HG03095 (cell line): ENCODE measurements at regions not wholly inside any gene's neighbourhood (a gene's known extent, or its start where the extent isn't known, plus 50 kb on each side); places are given as distances from the start of the nearest gene placed in this dataset.
A peak's percentile ranks its signal among the peaks of the same experiment; 100 is the strongest.

Experiments
- ATAC-seq: cut with Tn5 transposase; IDR thresholded peaks from one replicate; pipeline ENCODE4 v1.9.1; 2021; ENCODE audit warnings: moderate library complexity; ENCODE audit not compliant: unreplicated experiment

GRCh38 chr4:77305766-77306165 lies 148.8 kb downstream of the CCNG2 start:
- no peak for ATAC-seq

GRCh38 chr4:77306496-77306895 lies 149.5 kb downstream of the CCNG2 start:
- no peak for ATAC-seq

DNA sequence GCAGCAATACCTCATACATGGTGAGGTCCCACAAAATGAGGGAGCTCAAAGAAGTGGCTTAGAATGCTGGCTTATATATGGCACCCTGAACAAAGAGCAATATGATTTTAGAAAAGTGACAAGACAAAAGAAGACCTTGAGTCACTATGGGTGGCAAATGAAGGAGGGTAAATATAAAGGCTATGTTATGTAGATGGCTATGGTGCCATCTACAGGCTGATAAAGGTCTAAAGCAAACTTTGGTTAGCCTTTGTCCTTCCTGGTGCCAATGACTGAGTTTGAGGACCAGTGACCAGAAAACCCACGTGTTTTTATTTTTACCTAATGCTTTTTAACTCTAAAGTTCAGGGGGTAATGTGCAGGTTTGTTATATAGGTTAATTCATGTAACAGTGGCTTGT lies 151.8 kb downstream of the CCNG2 start:
- ATAC-seq = no peak

GRCh38 chr4:77309496-77309895 lies 152.5 kb downstream of the CCNG2 start:
- no peak for ATAC-seq

GRCh38 chr4:77310931-77311330 lies 153.9 kb downstream of the CCNG2 start:
- ATAC-seq = no peak

GRCh38 chr4:77314697-77315096 lies 157.7 kb downstream of the CCNG2 start:
- ATAC-seq = no peak

DNA sequence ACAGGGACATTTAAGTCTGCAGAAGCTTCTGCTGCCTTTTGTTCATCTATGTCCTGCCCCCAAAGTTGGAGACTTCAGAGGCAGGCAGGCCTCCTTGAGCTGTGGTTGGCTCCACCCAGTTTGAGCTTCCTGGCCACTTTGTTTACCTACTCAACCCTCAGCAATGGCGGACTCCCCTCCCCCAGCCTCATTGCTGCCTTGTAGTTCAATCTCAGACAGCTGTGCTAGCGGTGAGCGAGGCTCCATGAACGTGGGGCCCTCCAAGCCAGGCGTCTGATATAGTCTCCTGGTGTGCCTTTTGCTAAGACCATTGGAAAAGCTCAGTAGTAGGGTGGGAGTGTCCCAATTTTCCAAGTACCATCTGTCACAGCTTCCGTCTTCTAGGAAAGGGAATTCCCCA lies 170.1 kb downstream of the CCNG2 start:
- no peak for ATAC-seq

GRCh38 chr4:77332696-77333270 lies 175.8 kb downstream of the CCNG2 start:
- ATAC-seq = no peak

DNA sequence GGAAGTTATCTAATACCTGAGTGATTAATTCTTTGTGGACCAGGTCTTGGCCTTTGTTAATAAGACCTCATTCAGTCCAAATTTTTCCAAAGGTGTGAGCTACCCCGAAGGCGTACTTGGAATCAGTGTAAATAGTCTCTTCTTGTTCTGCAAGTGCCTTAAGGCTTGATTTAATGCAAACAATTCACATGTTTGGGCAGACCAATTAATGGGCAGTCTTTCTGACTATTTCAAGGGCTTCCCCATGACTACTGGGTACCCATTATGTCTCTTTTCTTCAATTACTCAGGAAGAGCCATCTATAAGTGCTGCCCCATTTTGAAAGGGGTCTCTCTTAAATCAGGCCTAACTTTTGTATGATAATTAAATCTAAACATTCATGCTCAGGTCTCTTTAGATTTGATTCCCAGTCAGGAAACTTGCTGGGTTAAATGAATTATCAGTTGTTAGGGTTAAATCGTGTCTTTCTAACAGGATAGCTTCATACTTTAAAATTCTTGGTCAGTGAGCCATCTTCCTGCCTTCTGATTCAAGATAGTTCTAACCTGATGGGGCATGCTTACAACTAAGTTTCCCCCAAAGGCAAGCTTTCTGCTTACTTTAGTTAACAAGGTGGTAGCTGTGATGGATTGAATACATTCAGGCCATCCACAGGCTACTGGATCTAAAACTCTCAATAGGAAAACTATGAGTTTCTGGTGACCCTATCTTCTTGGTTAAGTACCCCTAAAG lies 179.6 kb downstream of the CCNG2 start:
- ATAC-seq = no peak

GRCh38 chr4:77342170-77342810 lies 185.3 kb downstream of the CCNG2 start:
- no peak for ATAC-seq

GRCh38 chr4:77344001-77344400 lies 187.0 kb downstream of the CCNG2 start:
- no peak for ATAC-seq

DNA sequence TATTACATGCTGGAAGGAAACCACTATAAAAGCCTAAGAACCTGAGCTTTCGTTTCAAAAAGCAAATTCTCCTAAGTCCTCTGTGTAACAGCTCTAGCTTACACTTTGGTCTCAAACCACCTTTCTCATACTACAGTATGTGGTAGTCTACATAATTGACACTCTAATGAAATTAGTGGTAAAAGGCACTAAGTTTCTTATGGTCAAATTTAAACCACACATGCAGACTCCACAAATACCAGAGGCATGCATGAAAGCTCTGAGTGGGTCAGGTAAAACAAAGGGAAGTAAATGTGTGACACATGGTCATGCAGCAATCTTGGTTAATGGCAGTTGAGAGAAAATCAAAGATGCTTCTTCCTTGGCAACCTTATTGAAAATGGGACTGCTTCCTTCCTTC lies 187.8 kb downstream of the CCNG2 start:
- ATAC-seq = no peak

- ATAC-seq = no peak
Measured at GRCh38 chr4:77347351-77347966, 190.5 kb downstream of the CCNG2 start.

GRCh38 chr4:77348815-77349214 lies 191.8 kb downstream of the CCNG2 start:
- ATAC-seq = no peak

- ATAC-seq = no peak
Measured at GRCh38 chr4:77349364-77349763, 192.4 kb downstream of the CCNG2 start.

GRCh38 chr4:77349796-77350195 lies 192.8 kb downstream of the CCNG2 start:
- no peak for ATAC-seq

- ATAC-seq = no peak
Measured at GRCh38 chr4:77352192-77352591, 195.2 kb downstream of the CCNG2 start.

DNA sequence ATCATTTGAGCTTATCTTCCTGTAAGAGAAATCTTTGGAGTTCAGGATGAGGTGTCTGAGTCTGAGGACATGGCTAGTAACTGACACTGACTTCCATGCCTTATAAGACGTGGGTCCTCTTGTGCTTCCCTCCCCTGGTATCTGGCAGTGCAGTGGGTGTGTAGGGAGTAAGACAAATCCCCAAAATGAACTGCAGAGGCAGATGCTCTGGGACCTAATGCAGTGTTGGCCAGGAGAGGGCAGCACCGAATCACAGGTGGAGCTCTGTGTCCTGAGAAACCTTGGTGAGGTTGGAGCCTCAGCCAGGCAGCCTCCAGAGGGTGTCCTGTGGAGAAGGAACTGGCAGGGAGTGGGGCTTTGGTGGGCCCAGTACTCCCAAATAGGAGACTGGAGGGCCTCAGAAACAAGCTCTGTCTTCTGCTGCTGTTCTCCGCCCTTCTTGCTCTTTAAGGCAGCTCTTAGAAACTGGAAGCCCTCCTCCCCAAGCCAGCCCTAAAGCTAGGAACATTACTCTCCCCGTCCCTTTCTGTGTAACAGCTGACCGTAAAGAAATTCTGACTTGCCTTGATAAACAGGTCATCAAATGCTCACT lies 196.8 kb downstream of the CCNG2 start:
- ATAC-seq = peak; percentile 61

- ATAC-seq = no peak
Measured at GRCh38 chr4:77354550-77354949, 197.5 kb downstream of the CCNG2 start.

GRCh38 chr4:77355731-77356130 lies 198.7 kb downstream of the CCNG2 start:
- ATAC-seq = no peak

DNA sequence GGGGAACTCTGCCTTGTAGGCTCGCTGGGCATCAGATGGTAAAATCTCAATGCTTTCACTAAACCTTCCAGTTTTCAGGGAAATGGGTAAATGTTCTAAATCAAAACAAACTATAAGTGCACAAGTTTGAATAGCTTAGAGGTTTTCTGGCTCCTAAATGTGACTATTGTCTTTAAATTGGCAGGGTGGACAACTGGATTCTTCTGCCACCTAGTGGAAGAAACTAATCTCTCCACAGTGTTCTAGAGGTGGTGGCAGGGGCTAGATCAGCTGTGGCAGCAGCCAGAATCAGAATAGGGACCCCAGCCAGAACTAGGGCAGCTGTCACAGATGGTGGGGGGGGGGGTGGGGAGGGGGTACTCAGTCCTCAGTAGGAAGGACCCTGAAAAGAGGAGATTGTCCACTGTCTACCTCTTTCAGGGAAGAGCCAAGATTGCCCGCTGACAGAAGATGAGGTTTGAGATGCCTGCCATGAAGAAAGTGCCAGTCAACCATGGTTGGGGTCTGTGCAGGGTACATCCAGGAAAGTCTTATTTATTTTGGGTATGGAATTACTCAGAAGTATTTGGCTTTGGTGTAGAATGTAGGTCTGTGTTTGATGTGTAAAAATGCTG lies 201.4 kb downstream of the CCNG2 start:
- ATAC-seq = no peak
